GM18499 (cell line): ENCODE measurements at regions not wholly inside any gene's neighbourhood (a gene's known extent, or its start where the extent isn't known, plus 50 kb on each side); places are given as distances from the start of the nearest gene placed in this dataset.
"Not testable (repeated sequence)": the region's sequence is repeated elsewhere in the genome, so short reads cannot be mapped to it uniquely, and the experiment has no call there.

ENCODE experiments used
- ATAC-seq: cut with Tn5 transposase; IDR thresholded peaks from one replicate; pipeline ENCODE4 v1.9.1; 2021; ENCODE audit warnings: moderate number of reproducible peaks; ENCODE audit not compliant: insufficient read depth, unreplicated experiment

DNA sequence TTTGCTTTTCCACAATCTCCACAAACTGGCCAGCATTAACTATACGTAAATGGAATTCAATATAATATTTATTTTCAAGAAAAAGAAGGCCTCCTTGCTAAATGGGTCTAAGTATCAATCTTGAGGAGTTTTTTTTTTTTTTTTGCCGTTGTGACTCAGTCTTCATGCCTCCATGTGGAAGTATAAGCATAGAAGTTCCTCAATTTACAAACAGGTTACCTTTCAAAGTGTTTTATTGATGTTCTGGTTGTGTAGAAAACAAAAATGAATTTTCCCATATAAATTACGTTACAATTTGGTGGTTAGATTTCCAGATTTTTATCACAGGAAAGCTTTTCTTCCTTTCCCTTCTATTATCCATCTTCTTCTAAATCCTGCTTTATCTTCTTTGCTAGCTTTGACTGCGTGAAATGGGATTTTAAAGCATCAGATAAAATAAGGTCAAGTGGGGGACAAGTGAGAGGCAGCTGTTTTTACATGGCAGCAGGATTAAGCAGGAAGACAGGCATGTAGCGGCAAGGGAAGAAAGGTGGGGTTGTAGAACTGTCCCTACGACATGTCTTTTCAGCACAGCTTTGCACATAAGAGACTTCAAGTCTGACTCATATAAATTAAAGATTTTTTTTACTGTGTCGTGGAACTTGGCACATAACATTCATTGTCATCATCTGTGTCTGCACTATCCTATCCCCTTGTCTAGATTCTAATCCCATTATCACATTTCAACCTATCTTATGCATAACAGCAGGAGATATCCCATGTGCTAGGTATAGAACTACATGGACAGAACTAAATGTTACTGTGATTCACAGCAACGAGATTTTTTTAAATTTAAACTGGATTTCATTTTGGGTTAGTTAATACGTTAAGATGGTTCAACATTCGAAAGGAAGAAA lies 135.3 kb upstream of the FAM3C start:
- no peak for ATAC-seq

DNA sequence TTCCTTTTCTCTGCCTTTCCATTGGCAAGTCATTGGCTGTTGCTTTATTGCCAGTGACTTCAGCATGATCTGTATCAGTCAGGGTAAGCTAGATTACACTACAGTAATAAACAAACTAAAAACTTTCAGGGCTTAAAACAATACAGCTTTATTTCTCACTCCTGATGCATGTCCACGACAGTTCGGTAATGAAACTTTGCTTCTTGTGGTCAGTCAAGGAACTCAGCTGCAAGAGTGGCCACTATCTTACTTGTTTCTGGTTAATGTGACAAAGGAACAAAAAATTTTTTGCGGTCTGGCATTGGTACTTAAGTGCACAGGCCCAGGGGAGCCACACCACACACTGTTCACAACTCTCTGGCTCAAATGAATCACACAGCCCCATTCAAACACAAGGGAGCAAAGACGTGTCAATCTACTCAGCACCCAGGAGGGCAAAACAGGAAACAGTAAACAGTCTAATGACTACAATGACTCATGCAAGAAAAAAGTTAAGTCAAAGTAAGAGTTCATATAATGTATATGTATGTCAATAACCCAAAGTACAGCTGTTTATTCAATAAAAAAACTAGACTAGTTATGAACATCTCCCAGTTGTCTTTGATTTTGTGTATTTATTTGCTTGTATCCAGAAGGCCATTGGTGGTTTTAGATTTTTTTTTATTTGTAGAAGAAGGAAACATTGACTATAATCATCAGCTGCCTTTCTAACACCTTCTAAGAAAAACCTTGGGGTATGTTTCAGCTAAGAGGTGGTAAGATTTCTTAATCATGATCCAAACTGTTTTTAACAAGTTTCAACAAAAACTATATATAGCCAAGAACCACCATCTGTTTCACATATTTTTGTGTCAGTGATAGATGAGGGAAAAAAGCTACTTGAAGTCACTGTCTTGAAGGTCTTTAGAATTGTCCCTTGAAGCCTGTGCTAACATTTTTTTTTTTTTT lies 134.4 kb upstream of the FAM3C start:
- peak; percentile 99 for ATAC-seq

DNA sequence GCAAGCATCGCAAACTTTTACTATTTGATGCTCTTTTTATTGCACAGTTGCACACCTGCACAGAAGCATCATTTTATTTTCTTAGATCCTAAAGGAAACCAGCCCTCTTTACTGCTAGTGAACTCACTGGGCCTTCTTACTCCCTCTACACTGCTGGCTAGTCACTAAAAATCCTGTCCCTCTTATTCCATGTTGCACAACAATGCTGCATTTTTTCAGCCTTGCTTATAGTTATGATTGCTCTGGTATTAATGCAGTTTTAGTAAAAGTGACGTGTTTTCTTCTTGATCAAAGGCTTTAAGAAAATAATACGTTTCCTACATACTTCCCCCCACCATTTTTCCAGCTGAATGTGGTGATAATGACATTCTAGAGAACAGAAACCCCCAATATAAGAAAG lies 132.9 kb upstream of the FAM3C start:
- no peak for ATAC-seq

DNA sequence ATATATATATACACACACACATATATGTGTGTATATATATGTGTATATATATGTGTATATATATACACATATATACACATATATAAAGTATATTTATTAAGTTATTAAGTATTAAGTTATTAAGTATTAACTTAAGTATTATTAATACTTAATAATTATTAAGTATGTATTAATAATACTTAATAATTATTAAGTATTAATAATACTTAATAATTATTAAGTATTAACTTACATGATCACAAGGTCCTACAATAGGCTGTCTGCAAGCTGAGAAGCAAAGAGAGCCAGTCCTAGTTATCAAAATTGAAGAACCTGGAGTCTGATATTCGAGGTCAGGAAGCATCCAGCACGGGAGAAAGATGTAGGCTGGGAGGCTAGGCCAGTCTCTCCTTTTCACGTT lies 130.1 kb upstream of the FAM3C start:
- not testable (repeated sequence) for ATAC-seq

DNA sequence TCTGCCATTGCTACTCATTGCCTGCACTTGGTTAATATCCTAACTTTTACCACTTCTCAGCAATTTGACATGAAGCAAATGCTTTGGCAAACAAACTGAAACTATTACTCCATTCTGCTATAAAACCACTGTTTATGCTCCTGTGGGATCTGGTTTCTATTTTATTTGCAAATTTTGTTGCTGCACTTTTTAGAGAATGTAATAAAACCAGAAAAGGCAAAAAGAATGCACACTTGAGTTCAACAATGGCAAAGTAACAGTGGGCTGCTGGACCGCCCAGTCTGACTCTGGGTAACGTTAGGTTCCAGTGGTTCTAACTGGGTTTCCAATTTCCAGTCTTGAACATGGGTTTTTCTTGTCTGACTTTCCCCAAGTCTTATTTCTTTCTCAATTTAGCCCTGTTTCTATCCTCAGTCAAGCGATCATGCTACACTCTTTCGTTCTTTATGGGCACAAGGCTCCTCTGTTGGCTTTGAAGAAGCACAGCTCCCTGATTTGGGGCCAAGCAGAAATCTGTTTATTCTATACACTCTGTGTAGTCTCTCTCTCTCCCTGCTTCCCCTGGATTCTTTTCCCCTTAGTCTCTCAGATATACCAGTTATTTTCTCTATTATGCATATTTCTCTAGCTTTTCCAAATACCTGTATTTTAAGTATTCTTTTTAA lies 129.2 kb upstream of the FAM3C start:
- no peak for ATAC-seq

DNA sequence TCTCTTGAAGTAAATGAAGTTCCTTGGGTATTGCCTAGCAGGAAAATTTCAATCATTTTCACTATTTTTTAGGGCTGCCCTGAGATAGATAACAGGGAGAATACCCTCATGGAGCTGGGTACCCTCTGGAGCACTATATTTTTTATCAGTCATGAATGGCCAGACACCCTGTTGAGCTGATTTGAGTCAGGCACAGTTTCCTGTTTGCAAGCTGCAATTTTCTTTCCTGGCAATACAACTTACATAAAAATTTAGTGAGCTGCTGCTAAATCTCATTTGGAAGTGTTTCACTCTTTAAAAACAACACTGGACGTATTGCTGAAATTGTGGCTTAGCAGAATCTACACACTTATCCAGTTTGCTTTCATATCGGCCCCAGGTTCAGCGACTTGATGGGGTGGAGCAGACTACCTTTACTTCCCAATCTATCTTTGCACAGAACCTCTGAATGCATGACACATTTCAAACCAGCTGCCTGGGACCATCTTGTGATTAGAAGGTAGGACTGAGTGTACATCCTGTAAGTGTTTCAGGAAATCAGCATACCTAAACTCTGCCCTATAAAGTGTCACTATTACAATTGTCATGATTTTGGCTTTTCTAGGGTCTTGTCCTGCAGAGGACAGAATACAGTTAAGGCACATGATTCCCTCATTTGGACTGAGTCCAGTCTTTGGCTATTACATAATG lies 125.7 kb upstream of the FAM3C start:
- no peak for ATAC-seq

DNA sequence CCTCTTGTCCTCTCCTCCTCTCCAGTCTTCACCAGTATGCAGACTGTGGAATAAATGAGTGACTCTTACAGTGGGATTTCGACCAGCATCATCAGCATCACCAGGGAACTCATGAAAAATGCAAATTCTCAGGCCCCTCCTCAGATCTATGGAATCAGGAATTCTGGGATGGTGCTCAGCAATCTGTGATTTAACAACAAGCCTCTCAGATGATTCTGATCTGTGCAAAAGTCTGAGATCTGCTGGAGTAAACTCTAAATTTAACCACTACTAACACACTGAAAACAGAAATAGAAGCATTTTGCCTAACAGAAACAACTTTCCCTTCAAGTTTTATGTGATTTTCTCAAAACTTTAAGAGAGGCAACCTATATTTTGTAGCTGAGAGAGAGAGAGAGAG lies 124.8 kb upstream of the FAM3C start:
- ATAC-seq = no peak

DNA sequence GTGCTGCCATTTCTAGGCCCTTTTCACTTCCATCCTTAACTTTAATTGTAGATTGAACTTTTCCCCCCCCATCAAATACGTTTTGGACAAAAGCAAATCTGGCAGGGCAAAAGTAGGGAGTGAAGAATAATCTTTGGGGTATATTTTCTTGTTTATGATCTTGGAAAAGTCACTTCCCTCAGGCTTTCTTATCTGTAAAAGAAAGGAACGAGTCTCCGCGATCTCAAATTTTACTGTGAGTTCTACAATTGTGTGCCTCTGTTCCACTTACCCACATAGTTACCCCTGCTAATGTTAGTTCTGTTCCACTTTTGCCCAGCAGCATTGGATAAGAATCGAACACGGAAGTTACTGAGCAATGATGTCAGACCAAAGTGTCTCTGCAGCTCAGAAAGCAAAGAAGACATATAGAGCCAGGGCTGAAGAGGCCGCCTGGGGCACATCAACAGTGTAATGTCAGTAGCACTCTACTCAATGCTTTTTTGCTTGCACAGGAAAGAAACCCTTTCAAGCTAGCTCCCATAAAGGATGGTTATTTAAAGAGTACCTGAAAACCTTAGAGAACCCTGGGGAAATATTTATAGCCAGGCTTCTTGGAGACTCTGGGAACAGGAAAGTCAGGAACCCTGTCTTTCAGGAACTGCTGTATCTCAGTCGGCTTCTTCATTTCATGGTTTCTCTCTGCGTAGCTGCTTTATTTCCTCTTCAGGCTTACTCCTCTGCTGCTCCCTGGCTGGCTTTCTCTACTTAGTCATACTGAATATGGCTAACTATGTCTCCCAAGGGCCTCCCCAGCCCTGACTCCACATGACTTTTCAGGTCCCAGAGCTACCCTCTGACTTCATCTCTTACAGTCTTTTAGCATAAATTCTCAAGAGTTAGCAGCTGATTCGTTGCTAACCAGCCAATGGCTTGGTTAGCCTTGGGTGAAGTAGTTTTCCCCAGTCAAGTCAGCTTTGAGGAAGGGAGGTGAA lies 123.7 kb upstream of the FAM3C start:
- ATAC-seq = peak; percentile 80

DNA sequence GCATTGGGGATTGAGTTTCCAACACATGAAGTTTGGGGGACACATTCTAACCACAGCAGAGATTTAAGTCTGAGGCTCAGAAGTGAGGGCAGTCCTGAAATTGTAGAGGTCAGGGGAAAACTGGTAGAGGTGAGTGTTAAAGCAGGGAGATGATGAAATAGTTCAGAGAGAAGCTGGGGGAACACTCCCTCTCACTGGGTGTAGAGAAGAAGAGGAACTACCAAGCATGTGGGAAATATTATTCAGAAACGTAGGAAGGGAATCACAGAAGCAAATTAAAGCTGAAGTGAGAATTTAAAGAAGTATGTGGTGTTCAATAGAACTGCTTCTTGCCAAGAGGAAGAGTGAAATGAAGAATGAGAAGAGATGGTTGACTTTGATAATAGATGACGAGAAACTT lies 121.5 kb upstream of the FAM3C start:
- no peak for ATAC-seq

DNA sequence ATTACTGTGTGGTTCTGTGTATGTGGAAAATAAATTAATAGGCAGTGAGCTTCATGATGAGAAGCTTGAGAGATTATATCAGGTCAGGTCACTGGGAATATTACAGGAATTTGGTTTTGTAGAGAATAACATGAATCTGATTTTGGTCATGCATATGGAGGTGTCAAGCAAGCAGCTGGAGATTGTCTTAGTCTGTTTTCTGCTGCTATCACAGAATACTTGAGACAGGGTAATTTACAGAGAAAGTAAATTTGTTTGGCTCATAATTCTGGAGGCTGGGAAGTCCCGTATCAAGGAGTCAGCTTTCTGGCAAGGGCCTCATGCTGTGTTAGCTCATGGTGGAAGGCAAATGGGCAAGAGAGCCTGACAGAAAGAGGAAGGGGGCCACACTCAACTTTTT lies 120.7 kb upstream of the FAM3C start:
- ATAC-seq = no peak

DNA sequence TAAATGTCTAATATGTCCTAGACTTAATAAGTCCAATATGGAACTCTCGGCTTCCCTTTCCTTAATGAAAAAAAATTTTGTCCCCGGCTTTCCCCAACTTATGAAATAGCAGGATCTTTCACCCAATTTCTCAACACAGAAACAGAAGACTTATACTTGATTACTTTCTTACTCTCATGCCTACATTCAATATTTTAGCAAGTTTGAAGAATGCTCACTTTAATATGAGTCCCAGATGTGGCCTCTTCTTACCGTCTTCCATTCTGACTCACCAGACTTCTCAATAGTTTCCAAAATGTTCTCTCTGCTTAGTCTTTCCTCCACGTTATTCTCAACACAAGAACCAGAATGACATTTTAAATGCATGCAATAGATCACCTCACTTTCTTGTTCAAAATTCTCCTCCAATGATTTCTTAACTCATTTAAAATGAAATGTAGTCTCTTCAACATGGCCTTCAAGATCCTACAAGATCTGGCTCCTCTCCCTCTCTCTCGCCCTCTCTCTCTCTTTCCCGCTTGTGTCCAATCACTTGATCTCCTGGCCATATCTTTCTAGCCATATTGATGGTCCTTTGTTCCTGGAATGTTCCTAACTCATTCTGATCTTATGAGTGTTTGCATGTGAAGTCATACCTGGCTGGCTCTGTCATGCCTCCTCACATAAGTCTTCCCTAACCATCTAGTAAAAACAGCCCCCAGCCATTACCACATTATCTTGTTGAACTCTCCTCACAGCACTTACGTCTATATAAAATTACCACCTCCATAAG lies 119.7 kb upstream of the FAM3C start:
- no peak for ATAC-seq

DNA sequence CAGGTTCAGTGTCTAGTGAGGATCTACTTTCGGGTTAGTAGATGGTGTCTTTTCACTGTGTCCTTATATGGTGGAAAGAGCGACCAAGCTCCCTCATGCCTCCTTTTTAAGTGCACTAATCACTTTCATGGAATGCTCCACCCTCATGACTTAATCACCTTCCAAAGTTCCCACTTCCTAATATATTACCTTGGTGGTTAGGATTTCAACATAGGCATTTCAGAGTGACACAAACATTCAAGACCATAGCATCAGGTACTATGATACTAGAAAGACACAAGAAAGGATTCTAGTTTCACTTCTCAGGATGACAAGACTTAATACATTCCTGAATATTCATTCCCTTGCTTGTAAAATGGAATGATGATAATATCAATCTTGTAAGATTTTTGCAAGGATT lies 119.1 kb upstream of the FAM3C start:
- no peak for ATAC-seq

DNA sequence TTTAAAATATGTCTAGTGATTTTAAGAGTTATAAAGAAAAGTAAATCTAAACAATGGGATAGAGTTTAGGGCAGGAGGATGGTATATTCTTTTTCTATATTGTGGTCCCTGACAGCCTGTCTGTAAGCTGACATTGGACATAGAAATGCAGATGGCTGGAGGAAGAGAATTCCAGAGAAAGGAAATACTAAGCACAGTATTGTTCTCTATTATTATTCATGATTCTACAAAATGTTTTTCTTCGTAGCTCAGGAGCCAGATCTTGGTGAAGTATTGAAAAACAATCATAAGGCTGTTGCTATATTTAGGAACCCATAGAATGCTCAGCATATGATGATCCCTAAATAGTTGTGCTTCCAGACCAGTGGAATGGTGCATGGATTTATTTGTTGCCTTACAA lies 117.0 kb upstream of the FAM3C start:
- no peak for ATAC-seq

DNA sequence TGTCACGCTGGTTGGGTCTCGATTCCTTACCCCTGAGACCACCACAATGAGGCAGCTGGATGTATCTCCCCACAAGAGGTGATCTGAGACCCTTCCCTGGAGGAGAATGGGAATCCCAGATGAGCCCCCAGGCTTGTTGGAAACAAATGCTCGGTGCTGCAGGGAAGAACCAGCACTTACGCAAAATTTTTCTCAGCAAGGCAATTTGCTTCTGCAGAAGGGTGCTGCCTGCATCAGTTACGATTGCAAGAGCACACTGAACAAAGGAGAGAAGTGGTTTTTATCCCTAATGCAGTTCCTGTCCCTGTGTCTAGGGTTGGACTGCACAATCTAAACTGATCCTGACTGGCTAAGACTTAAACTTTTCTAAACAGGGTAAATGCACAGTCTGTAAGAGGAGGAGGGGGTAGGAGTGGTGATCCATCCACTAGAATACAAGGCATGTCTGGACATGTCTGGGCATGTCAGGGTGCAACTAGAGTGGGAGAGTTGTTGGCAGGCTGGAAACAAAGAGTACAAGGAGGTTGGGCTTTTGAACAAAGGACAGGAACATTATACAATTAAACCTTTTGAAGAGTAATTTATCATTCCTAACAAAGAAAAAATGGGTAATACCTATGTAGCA lies 114.9 kb upstream of the FAM3C start:
- no peak for ATAC-seq

DNA sequence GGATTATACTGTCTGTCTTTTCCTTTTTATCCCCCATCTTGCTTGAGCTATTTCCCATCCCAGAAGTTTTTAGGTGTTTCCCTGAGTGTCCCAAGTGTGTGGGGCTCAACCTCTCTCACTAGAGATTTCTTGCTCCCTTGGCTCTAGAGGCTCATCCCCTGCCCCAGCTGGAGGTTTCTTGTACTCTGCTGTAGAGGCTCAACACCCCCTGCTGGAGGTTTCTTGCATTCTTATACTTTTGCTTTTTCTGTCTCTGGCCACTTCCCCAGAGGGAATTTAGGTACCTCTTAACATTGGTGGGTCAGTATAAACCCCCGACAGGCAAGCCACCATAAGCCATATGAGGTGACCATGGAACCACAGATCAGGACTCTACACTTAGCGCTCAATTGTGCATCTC lies 114.2 kb upstream of the FAM3C start:
- ATAC-seq = no peak

DNA sequence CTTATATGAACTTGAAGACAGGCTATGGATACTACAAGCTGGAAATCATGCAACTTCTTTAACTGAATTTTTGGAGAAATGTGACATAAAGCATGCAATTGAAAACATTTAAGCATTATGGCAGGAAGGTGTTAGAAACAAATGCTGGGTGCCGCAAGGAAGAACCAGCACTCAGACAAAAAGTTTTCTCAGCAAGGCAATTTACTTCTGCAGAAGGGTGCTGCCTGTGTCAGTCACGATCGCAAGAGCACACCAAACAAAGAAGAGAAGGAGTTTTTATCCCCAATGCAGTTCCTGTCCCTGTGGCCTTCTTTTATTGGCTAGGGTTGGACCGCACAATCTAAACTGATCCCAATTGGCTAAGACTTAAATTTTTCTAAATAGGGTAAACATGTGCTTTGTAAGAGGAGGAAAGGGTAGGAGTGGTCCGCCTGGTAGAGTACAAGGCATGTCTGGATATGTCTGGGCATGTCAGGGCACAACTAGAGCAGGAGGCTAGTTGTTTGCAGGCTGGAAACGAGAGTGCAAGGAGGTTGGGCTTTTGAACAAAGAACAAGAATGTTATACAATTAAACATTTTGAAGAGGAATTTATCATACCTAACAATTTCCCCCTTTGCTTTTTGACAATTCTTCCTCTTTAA lies 109.6 kb upstream of the FAM3C start:
- no peak for ATAC-seq

DNA sequence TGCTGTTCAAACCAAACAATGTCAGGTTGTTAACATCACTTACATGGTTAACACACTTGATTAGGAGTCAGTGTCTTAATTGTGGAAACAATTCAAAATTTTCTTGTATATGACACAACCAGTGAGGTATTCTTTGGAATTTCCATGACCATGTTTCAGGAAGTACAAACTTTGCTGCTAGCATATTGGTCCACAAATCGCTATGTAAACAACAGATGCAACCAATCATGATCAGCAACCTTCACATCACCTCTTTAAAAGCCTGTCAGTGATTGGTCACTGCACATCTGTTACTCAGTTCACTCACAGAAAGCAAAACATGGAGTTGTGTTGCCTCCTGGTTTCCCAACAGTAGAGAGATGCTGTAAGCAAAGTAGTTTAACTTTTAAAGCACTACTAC lies 108.9 kb upstream of the FAM3C start:
- no peak for ATAC-seq
